Erythroblast (primary cell): ENCODE measurements at regions not wholly inside any gene's neighbourhood (a gene's known extent, or its start where the extent isn't known, plus 50 kb on each side); places are given as distances from the start of the nearest gene placed in this dataset.

Experiments used
- GATA1 ChIP-seq: IDR thresholded peaks from 2 replicates; pipeline ENCODE4 v1.6.1; 2011; ENCODE audit warnings: low read depth, mild to moderate bottlenecking, control low read depth, low read length, moderate library complexity
- POLR2A ChIP-seq: IDR thresholded peaks from 2 replicates; pipeline ENCODE4 v1.6.1; 2011; ENCODE audit warnings: mild to moderate bottlenecking, low read length

- TF ChIP-seq POLR2A (no peak), GATA1 (no peak)
Measured at GRCh38 chr22:47474464-47474863, 712.0 kb downstream of the TBC1D22A start.
